ENCODE measurements at regions not wholly inside any gene's neighbourhood (a gene's known extent, or its start where the extent isn't known, plus 50 kb on each side); places are given as distances from the start of the nearest gene placed in this dataset.

DNA sequence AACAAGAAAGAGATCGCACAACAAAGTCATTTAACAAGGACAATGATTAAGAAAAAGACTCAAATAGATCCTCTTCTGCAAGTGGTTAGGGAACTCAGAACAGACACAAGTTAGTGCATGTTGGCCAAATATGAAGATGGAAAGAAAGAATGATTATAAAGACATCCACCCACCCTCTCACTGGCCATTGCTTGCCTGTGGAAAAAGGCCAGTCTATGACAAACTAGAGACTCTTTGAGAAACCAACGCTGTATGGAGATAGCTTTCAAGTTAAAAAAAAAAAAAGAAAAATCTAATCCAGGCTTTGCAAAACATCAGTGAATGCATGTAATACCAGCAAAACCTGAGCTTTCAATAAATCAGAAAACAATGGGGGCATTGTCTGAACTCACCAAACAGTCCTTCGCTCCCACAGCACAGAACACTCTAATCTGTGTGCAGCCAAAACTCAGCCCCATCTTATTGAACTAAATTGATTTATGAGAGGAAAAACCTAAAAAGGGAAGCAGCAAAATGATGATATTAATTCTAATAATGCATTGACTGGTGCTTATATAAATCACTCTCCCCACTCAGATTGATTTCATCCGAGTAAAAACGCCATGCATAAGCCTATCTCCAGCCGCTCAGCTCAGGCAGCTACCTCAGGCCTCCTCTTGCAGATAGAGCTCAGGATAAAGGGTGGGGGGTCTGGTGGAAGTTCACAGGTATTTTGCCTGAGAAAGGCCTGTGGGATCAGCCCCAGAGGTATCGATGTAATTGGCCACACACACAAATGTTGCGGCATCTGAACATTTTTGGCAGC, 547.1 kb downstream of the CCDC171 start:
- H3K9me3 ChIP-seq (ENCODE audit: low read length), result no peaks in the 10 kb centered on the region
- no peaks in the 10 kb centered on the region for H4K20me1 ChIP-seq (ENCODE audit: insufficient read depth, low read length)
- H3K4me1 ChIP-seq (ENCODE audit: insufficient read depth, low read length, severe bottlenecking), result no peaks in the 10 kb centered on the region
- H3K4me3 ChIP-seq (ENCODE audit: low read depth, low read length, poor library complexity, severe bottlenecking), result no peak overlapping the region
- no peaks in the 10 kb centered on the region for H3K27me3 ChIP-seq (ENCODE audit: insufficient read depth, low read length)
- TF ChIP-seq, protein P1, sequence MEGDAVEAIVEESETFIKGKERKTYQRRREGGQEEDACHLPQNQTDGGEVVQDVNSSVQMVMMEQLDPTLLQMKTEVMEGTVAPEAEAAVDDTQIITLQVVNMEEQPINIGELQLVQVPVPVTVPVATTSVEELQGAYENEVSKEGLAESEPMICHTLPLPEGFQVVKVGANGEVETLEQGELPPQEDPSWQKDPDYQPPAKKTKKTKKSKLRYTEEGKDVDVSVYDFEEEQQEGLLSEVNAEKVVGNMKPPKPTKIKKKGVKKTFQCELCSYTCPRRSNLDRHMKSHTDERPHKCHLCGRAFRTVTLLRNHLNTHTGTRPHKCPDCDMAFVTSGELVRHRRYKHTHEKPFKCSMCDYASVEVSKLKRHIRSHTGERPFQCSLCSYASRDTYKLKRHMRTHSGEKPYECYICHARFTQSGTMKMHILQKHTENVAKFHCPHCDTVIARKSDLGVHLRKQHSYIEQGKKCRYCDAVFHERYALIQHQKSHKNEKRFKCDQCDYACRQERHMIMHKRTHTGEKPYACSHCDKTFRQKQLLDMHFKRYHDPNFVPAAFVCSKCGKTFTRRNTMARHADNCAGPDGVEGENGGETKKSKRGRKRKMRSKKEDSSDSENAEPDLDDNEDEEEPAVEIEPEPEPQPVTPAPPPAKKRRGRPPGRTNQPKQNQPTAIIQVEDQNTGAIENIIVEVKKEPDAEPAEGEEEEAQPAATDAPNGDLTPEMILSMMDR (IDR thresholded peaks at IDR 0.05; ENCODE audit: low read length), result no peak
- TF ChIP-seq EZH2 (IDR thresholded peaks at IDR 0.05; ENCODE audit: borderline replicate concordance, low read length), result no peak
- H3K9me2 ChIP-seq (ENCODE audit: low read depth, low read length), result no peaks in the 10 kb centered on the region
- no peak overlapping the region for H3K9ac ChIP-seq (ENCODE audit: low read length)
- no peak overlapping the region for H3K4me2 ChIP-seq (ENCODE audit: low read length)
- no peak overlapping the region for H3K27ac ChIP-seq (ENCODE audit: low read depth, low read length, poor library complexity, severe bottlenecking)
- no peaks in the 10 kb centered on the region for H3F3A ChIP-seq (ENCODE audit: insufficient read depth, low read length)
- no peaks in the 10 kb centered on the region for H3K79me2 ChIP-seq (ENCODE audit: insufficient read depth, low read length)
- H2AFZ ChIP-seq (ENCODE audit: low read length), result no peak overlapping the region
- no peaks in the 10 kb centered on the region for H3K36me3 ChIP-seq (ENCODE audit: insufficient read depth, low read length)

DNA sequence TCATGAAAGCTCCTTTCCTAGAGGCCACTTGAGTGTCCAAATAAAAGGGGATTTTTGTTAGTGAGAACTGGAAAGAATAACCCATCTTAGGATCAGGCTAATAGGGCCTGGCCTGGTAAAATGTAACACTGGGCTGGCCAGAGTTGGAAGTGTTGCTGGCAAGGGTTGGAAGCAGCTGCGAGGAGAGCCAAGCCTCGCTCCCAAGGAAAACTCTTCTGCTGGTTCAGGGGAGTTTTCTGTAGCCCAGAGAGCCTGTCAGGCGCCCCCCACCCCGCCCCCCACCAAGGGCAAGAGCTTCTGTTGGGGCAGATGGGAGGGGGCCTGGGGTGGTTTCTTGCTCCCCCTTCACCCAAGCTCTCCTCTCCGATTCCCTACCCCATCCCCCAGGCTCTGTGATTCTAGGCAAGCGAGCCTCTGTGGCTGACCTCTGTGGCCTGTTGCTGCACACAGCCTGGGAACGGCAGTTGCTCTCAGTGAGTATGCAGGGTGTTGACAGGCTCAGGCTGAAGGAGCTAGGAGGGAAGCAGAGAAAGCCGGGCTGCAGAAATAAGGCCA, 547.8 kb downstream of the CCDC171 start:
- TF ChIP-seq EZH2 (IDR thresholded peaks at IDR 0.05; ENCODE audit: borderline replicate concordance, low read length), result no peak
- TF ChIP-seq, protein P1 (IDR thresholded peaks at IDR 0.05; ENCODE audit: low read length), result no peak

DNA sequence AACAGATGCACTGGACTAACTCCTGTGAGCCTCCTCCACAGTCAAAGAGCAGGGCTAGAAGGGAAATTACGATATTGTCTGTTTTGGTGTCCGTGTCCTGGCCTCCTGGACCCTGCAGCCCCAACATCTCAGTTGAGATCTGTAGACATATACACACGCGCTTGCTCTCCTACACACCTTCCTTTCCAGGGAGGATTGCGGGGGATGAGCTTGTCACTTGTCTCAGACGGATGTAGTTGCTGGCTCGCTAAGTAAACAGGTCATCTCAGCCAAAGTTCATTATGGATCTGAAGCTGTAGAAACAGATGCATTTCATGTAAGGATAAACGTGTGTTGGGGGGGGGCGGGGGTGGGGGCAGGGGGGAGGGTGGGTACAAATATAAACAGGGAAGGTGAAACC, 549.3 kb downstream of the CCDC171 start:
- H2AFZ ChIP-seq (ENCODE audit: low read length), result no peak overlapping the region
- H3K4me2 ChIP-seq (ENCODE audit: low read length), result no peak overlapping the region
- TF ChIP-seq EZH2 (IDR thresholded peaks at IDR 0.05; ENCODE audit: borderline replicate concordance, low read length), result no peak
- TF ChIP-seq, protein P1 (IDR thresholded peaks at IDR 0.05; ENCODE audit: low read length), result no peak
- no peaks in the 10 kb centered on the region for H4K20me1 ChIP-seq (ENCODE audit: insufficient read depth, low read length)
- no peaks in the 10 kb centered on the region for H3F3A ChIP-seq (ENCODE audit: insufficient read depth, low read length)
- H3K27me3 ChIP-seq (ENCODE audit: insufficient read depth, low read length), result no peaks in the 10 kb centered on the region
- no peaks in the 10 kb centered on the region for H3K79me2 ChIP-seq (ENCODE audit: insufficient read depth, low read length)
- H3K9ac ChIP-seq (ENCODE audit: low read length), result no peak overlapping the region
- no peak overlapping the region for H3K27ac ChIP-seq (ENCODE audit: low read depth, low read length, poor library complexity, severe bottlenecking)
- H3K4me3 ChIP-seq (ENCODE audit: low read depth, low read length, poor library complexity, severe bottlenecking), result no peak overlapping the region
- no peaks in the 10 kb centered on the region for H3K4me1 ChIP-seq (ENCODE audit: insufficient read depth, low read length, severe bottlenecking)
- H3K9me3 ChIP-seq (ENCODE audit: low read length), result no peaks in the 10 kb centered on the region
- no peaks in the 10 kb centered on the region for H3K36me3 ChIP-seq (ENCODE audit: insufficient read depth, low read length)
- H3K9me2 ChIP-seq (ENCODE audit: low read depth, low read length), result no peaks in the 10 kb centered on the region

More for the DNA sequence above, 547.8 kb downstream of the CCDC171 start:
- no peak overlapping the region for H3K4me2 ChIP-seq (ENCODE audit: low read length)
- no peaks in the 10 kb centered on the region for H3K27me3 ChIP-seq (ENCODE audit: insufficient read depth, low read length)
- H3K36me3 ChIP-seq (ENCODE audit: insufficient read depth, low read length), result no peaks in the 10 kb centered on the region
- no peaks in the 10 kb centered on the region for H3K79me2 ChIP-seq (ENCODE audit: insufficient read depth, low read length)
- no peaks in the 10 kb centered on the region for H3F3A ChIP-seq (ENCODE audit: insufficient read depth, low read length)
- H3K4me1 ChIP-seq (ENCODE audit: insufficient read depth, low read length, severe bottlenecking), result no peaks in the 10 kb centered on the region
- H2AFZ ChIP-seq (ENCODE audit: low read length), result no peak overlapping the region
- H3K4me3 ChIP-seq (ENCODE audit: low read depth, low read length, poor library complexity, severe bottlenecking), result no peak overlapping the region
- no peaks in the 10 kb centered on the region for H4K20me1 ChIP-seq (ENCODE audit: insufficient read depth, low read length)
- no peak overlapping the region for H3K27ac ChIP-seq (ENCODE audit: low read depth, low read length, poor library complexity, severe bottlenecking)
- H3K9ac ChIP-seq (ENCODE audit: low read length), result no peak overlapping the region
- no peaks in the 10 kb centered on the region for H3K9me2 ChIP-seq (ENCODE audit: low read depth, low read length)
- no peaks in the 10 kb centered on the region for H3K9me3 ChIP-seq (ENCODE audit: low read length)

All from OCI-LY1 (cell line).